ENCODE measurements at regions not wholly inside any gene's neighbourhood (a gene's known extent, or its start where the extent isn't known, plus 50 kb on each side); places are given as distances from the start of the nearest gene placed in this dataset.

DNA sequence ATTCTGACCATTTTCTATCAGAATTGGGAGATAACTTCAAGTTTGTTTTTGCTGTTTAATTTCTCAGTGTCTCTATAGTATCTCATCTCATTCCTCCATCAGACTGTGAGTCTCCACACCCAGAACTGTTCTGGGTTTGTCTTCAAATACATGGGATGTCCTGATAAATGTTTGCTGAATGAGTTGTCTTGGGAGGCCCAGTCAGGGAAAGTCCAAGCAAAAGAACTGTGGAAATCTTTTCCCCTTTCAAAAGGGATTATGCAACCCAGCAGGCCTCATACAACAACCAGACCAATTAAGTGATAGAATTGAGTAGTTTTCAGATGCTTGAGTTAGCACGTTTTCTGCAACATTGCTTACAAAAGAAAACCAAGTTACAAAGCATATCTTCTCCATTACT is 324.4 kb downstream of the BRINP1 start:
- no peaks in the 10 kb centered on the region for H3K79me2 ChIP-seq (ENCODE audit: insufficient read depth, low read length)
- H3K36me3 ChIP-seq (ENCODE audit: insufficient read depth, low read length) = no peaks in the 10 kb centered on the region
- no peak overlapping the region for H3K4me3 ChIP-seq (ENCODE audit: insufficient read depth, low read length)
- H3K9me3 ChIP-seq (ENCODE audit: low read depth, low read length) = no peaks in the 10 kb centered on the region
- H3K27me3 ChIP-seq (ENCODE audit: insufficient read depth, low read length) = no peaks in the 10 kb centered on the region
- TF ChIP-seq, protein P1, sequence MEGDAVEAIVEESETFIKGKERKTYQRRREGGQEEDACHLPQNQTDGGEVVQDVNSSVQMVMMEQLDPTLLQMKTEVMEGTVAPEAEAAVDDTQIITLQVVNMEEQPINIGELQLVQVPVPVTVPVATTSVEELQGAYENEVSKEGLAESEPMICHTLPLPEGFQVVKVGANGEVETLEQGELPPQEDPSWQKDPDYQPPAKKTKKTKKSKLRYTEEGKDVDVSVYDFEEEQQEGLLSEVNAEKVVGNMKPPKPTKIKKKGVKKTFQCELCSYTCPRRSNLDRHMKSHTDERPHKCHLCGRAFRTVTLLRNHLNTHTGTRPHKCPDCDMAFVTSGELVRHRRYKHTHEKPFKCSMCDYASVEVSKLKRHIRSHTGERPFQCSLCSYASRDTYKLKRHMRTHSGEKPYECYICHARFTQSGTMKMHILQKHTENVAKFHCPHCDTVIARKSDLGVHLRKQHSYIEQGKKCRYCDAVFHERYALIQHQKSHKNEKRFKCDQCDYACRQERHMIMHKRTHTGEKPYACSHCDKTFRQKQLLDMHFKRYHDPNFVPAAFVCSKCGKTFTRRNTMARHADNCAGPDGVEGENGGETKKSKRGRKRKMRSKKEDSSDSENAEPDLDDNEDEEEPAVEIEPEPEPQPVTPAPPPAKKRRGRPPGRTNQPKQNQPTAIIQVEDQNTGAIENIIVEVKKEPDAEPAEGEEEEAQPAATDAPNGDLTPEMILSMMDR (IDR thresholded peaks at IDR 0.05; ENCODE audit: extremely low read depth, low read depth, low read length) = no peak
- no peak overlapping the region for H3K4me2 ChIP-seq (ENCODE audit: insufficient read depth, low read length)
- H2AFZ ChIP-seq (ENCODE audit: low read length) = no peak overlapping the region
- H3K4me1 ChIP-seq (ENCODE audit: insufficient read depth, low read length) = no peaks in the 10 kb centered on the region
- H3K27ac ChIP-seq (ENCODE audit: low read depth, low read length) = no peak overlapping the region
- no peaks in the 10 kb centered on the region for H4K20me1 ChIP-seq (ENCODE audit: insufficient read depth, low read length)
- no peak for DNase-seq (ENCODE audit: insufficient read length, low spot score, missing footprints)

DNA sequence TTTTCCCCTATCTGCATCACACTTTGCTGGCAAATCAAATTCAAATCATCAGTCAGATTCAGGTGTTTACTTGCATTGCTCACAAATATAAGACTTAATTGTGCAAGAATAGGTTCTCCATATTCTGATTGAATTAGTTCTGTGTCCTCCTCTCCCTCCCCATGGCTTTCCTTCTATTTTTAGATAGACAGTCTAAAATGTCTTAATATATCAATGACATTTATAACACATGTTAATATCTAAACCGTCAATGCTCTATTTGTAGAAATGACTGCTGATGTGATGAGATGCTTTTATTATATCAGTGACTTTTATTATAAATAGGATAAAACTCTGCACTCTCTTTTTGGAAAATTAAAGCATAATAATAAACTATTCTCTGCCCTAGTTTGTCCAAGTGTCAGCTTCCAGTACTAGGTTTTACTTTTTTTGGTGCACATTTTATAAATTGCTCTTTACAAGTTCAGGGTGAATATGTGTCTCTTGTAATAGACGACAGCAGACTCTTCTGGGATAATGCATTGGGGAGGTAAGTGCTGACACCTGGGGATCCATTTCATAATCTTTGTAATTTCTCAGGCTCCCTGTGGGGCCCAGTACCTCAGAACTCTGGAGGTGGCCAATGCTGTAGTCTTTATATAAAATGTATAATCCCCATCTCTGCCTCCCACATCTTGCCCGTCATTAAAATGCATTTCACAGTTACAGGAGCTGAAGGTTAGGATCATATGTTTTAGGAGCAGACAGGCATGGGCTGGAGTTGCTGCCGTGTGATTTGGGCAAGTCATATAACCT is 321.5 kb downstream of the BRINP1 start:
- Histone ChIP-seq H3K36me3 (ENCODE audit: insufficient read depth, low read length) (no peaks in the 10 kb centered on the region), H4K20me1 (ENCODE audit: insufficient read depth, low read length) (no peaks in the 10 kb centered on the region), H3K9me3 (ENCODE audit: low read depth, low read length) (no peaks in the 10 kb centered on the region), H3K27ac (ENCODE audit: low read depth, low read length) (no peak overlapping the region), H3K4me2 (ENCODE audit: insufficient read depth, low read length) (no peak overlapping the region), H3K4me1 (ENCODE audit: insufficient read depth, low read length) (no peaks in the 10 kb centered on the region), H3K79me2 (ENCODE audit: insufficient read depth, low read length) (no peaks in the 10 kb centered on the region), H3K4me3 (ENCODE audit: insufficient read depth, low read length) (no peak overlapping the region), H2AFZ (ENCODE audit: low read length) (no peak overlapping the region), H3K27me3 (ENCODE audit: insufficient read depth, low read length) (no peaks in the 10 kb centered on the region)
- DNase-seq (ENCODE audit: insufficient read length, low spot score, missing footprints) = no peak
- TF ChIP-seq, protein P1 (IDR thresholded peaks at IDR 0.05; ENCODE audit: extremely low read depth, low read depth, low read length) = no peak

DNA sequence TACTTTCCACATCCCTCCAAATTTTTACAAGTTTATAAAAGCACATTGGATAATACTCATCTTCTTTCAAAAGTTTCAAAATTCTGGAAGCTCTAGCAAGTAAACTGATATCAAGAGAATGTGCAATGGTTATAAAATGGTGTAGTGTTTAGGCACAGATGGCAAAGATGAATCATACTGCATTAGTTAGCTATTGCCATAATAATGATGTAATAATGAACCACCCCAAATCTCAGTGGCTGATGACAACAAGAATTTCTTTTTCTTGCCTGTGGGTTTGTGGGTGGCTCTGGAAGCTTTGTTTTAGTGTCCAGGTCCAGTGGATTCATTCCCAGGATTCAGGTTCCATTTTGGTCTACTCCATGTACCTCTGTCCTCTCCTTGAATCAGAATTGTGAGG is 319.0 kb downstream of the BRINP1 start:
- Histone ChIP-seq H3K27ac (ENCODE audit: low read depth, low read length) (no peak overlapping the region), H3K27me3 (ENCODE audit: insufficient read depth, low read length) (no peaks in the 10 kb centered on the region), H3K4me1 (ENCODE audit: insufficient read depth, low read length) (no peaks in the 10 kb centered on the region), H3K36me3 (ENCODE audit: insufficient read depth, low read length) (no peaks in the 10 kb centered on the region), H2AFZ (ENCODE audit: low read length) (no peak overlapping the region), H3K4me3 (ENCODE audit: insufficient read depth, low read length) (no peak overlapping the region), H3K79me2 (ENCODE audit: insufficient read depth, low read length) (no peaks in the 10 kb centered on the region), H3K4me2 (ENCODE audit: insufficient read depth, low read length) (no peak overlapping the region), H3K9me3 (ENCODE audit: low read depth, low read length) (no peaks in the 10 kb centered on the region), H4K20me1 (ENCODE audit: insufficient read depth, low read length) (no peaks in the 10 kb centered on the region)
- TF ChIP-seq, protein P1 (IDR thresholded peaks at IDR 0.05; ENCODE audit: extremely low read depth, low read depth, low read length) = no peak
- no peak for DNase-seq (ENCODE audit: insufficient read length, low spot score, missing footprints)

DNA sequence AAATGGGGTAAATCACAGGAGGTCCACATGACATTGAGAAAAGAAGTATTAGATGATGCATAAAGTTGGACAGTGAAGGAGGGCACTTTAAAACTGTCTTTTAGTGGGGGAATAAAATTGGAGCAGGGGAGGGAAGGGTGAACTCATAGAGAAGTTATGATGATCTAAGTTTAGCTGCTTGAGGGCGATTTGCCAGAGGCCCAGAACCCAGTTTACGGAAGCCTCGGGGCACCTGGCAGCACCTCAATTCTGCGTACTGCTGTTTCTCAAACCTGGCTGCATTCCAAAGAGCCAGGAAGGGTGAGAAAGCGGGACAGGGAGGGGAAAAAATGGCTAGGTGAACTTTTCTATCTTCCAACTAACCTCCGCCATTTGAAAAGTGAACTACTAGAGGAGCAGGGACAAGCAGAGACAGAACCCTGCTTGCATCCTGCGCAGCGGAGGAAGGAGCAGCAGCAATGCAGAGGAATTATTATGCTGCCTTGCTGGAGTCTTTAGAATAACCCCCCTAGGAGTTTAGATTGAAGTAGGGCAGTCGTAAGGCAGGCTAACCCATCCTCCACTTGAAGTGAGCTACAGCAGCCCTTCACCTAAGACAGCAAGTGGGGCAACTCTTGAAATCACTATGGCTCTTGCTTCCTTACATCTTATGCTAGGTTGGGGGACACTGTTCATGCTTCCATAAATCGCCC is 316.8 kb downstream of the BRINP1 start:
- no peak overlapping the region for H3K4me2 ChIP-seq (ENCODE audit: insufficient read depth, low read length)
- H3K9me3 ChIP-seq (ENCODE audit: low read depth, low read length) = no peaks in the 10 kb centered on the region
- H3K79me2 ChIP-seq (ENCODE audit: insufficient read depth, low read length) = no peaks in the 10 kb centered on the region

More for the DNA sequence above, 316.8 kb downstream of the BRINP1 start:
- Histone ChIP-seq H2AFZ (ENCODE audit: low read length) (no peak overlapping the region), H3K4me3 (ENCODE audit: insufficient read depth, low read length) (no peak overlapping the region), H3K27ac (ENCODE audit: low read depth, low read length) (no peak overlapping the region), H4K20me1 (ENCODE audit: insufficient read depth, low read length) (no peaks in the 10 kb centered on the region), H3K27me3 (ENCODE audit: insufficient read depth, low read length) (no peaks in the 10 kb centered on the region), H3K36me3 (ENCODE audit: insufficient read depth, low read length) (no peaks in the 10 kb centered on the region), H3K4me1 (ENCODE audit: insufficient read depth, low read length) (no peaks in the 10 kb centered on the region)
- TF ChIP-seq, protein P1 (IDR thresholded peaks at IDR 0.05; ENCODE audit: extremely low read depth, low read depth, low read length) = no peak
- DNase-seq (ENCODE audit: insufficient read length, low spot score, missing footprints) = no peak
